Muscle of leg (tissue), 3 donors: ENCODE measurements at regions not wholly inside any gene's neighbourhood (a gene's known extent, or its start where the extent isn't known, plus 50 kb on each side); places are given as distances from the start of the nearest gene placed in this dataset.
"Not testable (repeated sequence)": the region's sequence is repeated elsewhere in the genome, so short reads cannot be mapped to it uniquely, and the experiment has no call there.

Source experiments
- DNase-seq: peaks from one replicate; pipeline ENCODE4 v3.0.0; 2013
- H3K27ac ChIP-seq: one replicate; pipeline ENCODE4 v1.5.1; 2013; ENCODE audit warnings: mild to moderate bottlenecking, low read length, control low read depth
- H3K27me3 ChIP-seq: one replicate; pipeline ENCODE4 v1.6.1; 2013; ENCODE audit warnings: low read length; ENCODE audit not compliant: control insufficient read depth, insufficient read depth
- H3K36me3 ChIP-seq: one replicate; pipeline ENCODE4 v1.6.1; 2013; ENCODE audit warnings: low read length; ENCODE audit not compliant: control insufficient read depth, insufficient read depth
- H3K4me1 ChIP-seq: one replicate; pipeline ENCODE4 v1.6.1; 2013; ENCODE audit warnings: low read length; ENCODE audit not compliant: control insufficient read depth, insufficient read depth
- H3K4me3 ChIP-seq: one replicate; pipeline ENCODE4 v1.5.1; 2013; ENCODE audit warnings: low read length, control low read depth
- H3K9me3 ChIP-seq: replicated peaks from 2 replicates; pipeline ENCODE4 v1.6.1; 2013; ENCODE audit warnings: low read depth, low read length; ENCODE audit not compliant: control insufficient read depth
- WGBS: methylation state at CpG from one replicate; pipeline ENCODE4 v1.1.5; 2013; ENCODE audit warnings: missing lambda C conversion rate; ENCODE audit not compliant: insufficient coverage; 5-methylcytosine and 5-hydroxymethylcytosine counted together

- no peaks in the 10 kb centered on the region for H3K36me3 ChIP-seq
- H3K9me3 ChIP-seq = no peaks in the 10 kb centered on the region
- H3K4me1 ChIP-seq = no peaks in the 10 kb centered on the region
- no peak overlapping the region for H3K4me3 ChIP-seq
- no CpG with 5 or more reads among the region's 3 CpGs for WGBS
- H3K27me3 ChIP-seq = no peaks in the 10 kb centered on the region
- no peak overlapping the region for H3K27ac ChIP-seq
- DNase-seq = peak; percentile 55
Measured at GRCh38 chr5:68071282-68071632, 144.3 kb upstream of the PIK3R1 start.

GRCh38 chr5:68070591-68071281 is 144.8 kb upstream of the PIK3R1 start:
- WGBS = no CpG with 5 or more reads among the region's 2 CpGs
- no peak overlapping the region for H3K27ac ChIP-seq

GRCh38 chr5:68067976-68068603 is 147.5 kb upstream of the PIK3R1 start:
- H3K9me3 ChIP-seq = no peaks in the 10 kb centered on the region
- no peaks in the 10 kb centered on the region for H3K36me3 ChIP-seq
- WGBS = 72% methylated on average over 4 of the region's 5 CpGs
- H3K4me1 ChIP-seq = no peaks in the 10 kb centered on the region
- H3K27me3 ChIP-seq = no peaks in the 10 kb centered on the region
- no peak for DNase-seq
- no peak overlapping the region for H3K4me3 ChIP-seq
- H3K27ac ChIP-seq = no peak overlapping the region

More at GRCh38 chr5:68070591-68071281, 144.8 kb upstream of the PIK3R1 start:
- H3K27me3 ChIP-seq = no peaks in the 10 kb centered on the region
- no peaks in the 10 kb centered on the region for H3K36me3 ChIP-seq
- no peaks in the 10 kb centered on the region for H3K9me3 ChIP-seq
- no peaks in the 10 kb centered on the region for H3K4me1 ChIP-seq
- DNase-seq = peak; percentile 56
- no peak overlapping the region for H3K4me3 ChIP-seq

- no peak overlapping the region for H3K4me3 ChIP-seq
- H3K36me3 ChIP-seq = no peaks in the 10 kb centered on the region
- no peak overlapping the region for H3K27ac ChIP-seq
- no peaks in the 10 kb centered on the region for H3K4me1 ChIP-seq
- no peak for DNase-seq
- H3K27me3 ChIP-seq = no peaks in the 10 kb centered on the region
- H3K9me3 ChIP-seq = no peaks in the 10 kb centered on the region
- WGBS = no CpG with 5 or more reads among the region's 1 CpG
Measured at GRCh38 chr5:68067291-68067690, 148.3 kb upstream of the PIK3R1 start.

- H3K9me3 ChIP-seq = no peaks in the 10 kb centered on the region
- H3K36me3 ChIP-seq = no peaks in the 10 kb centered on the region
- no peaks in the 10 kb centered on the region for H3K4me1 ChIP-seq
- no peaks in the 10 kb centered on the region for H3K27me3 ChIP-seq
- DNase-seq = no peak
- 74% methylated on average over 3 of the region's 3 CpGs for WGBS
- H3K4me3 ChIP-seq = no peak overlapping the region
- H3K27ac ChIP-seq = no peak overlapping the region
Measured at GRCh38 chr5:68066277-68066955, 149.1 kb upstream of the PIK3R1 start.

- DNase-seq, H3K9me3 ChIP-seq, H3K27ac ChIP-seq, H3K4me3 ChIP-seq, H3K27me3 ChIP-seq, H3K4me1 ChIP-seq, H3K36me3 ChIP-seq: not testable (repeated sequence)
- no CpG with 5 or more reads among the region's 3 CpGs for WGBS
Measured at GRCh38 chr5:68065321-68065720, 150.2 kb upstream of the PIK3R1 start.

GRCh38 chr5:68060382-68060781 is 155.2 kb upstream of the PIK3R1 start:
- H3K27me3 ChIP-seq = no peaks in the 10 kb centered on the region
- no peaks in the 10 kb centered on the region for H3K9me3 ChIP-seq
- H3K4me1 ChIP-seq = no peaks in the 10 kb centered on the region
- no peak overlapping the region for H3K4me3 ChIP-seq
- no CpG with 5 or more reads among the region's 1 CpG for WGBS
- no peaks in the 10 kb centered on the region for H3K36me3 ChIP-seq
- no peak overlapping the region for H3K27ac ChIP-seq
- DNase-seq = no peak

GRCh38 chr5:68057191-68057590 is 158.4 kb upstream of the PIK3R1 start:
- no peaks in the 10 kb centered on the region for H3K9me3 ChIP-seq
- H3K27me3 ChIP-seq = no peaks in the 10 kb centered on the region
- H3K27ac ChIP-seq = no peak overlapping the region
- H3K36me3 ChIP-seq = no peaks in the 10 kb centered on the region
- no CpG with 5 or more reads among the region's 4 CpGs for WGBS
- no peak for DNase-seq
- peaks cover 7% of the 10 kb centered on the region for H3K4me1 ChIP-seq
- no peak overlapping the region for H3K4me3 ChIP-seq

GRCh38 chr5:68055686-68056085 is 159.9 kb upstream of the PIK3R1 start:
- WGBS = 100% methylated on average over 1 of the region's 1 CpG
- H3K36me3 ChIP-seq = no peaks in the 10 kb centered on the region
- H3K4me1 ChIP-seq = peaks cover 7% of the 10 kb centered on the region
- DNase-seq = no peak
- no peak overlapping the region for H3K4me3 ChIP-seq
- H3K27ac ChIP-seq = no peak overlapping the region
- H3K9me3 ChIP-seq = no peaks in the 10 kb centered on the region
- no peaks in the 10 kb centered on the region for H3K27me3 ChIP-seq

GRCh38 chr5:68054638-68055037 is 160.9 kb upstream of the PIK3R1 start:
- WGBS = 25% methylated on average over 2 of the region's 4 CpGs
- H3K27me3 ChIP-seq = no peaks in the 10 kb centered on the region
- no peak overlapping the region for H3K4me3 ChIP-seq
- no peak overlapping the region for H3K27ac ChIP-seq
- DNase-seq = no peak
- H3K36me3 ChIP-seq = no peaks in the 10 kb centered on the region
- H3K4me1 ChIP-seq = peaks cover 7% of the 10 kb centered on the region
- no peaks in the 10 kb centered on the region for H3K9me3 ChIP-seq
